ENCODE measurements at regions not wholly inside any gene's neighbourhood (a gene's known extent, or its start where the extent isn't known, plus 50 kb on each side); places are given as distances from the start of the nearest gene placed in this dataset.

- DNase-seq: no peak
Observed at GRCh38 chr4:26021417-26022345, 107.7 kb downstream of the SMIM20 start.

GRCh38 chr4:26022346-26023202 lies 108.6 kb downstream of the SMIM20 start:
- peak; percentile 82 for DNase-seq

- DNase-seq: no peak
Observed at GRCh38 chr4:26023203-26023972, 109.4 kb downstream of the SMIM20 start.

- no peak for DNase-seq
Observed at GRCh38 chr4:26024079-26024478, 110.1 kb downstream of the SMIM20 start.

- DNase-seq: no peak
Observed at GRCh38 chr4:26028133-26028792, 114.2 kb downstream of the SMIM20 start.

GRCh38 chr4:26028793-26029567 lies 115.0 kb downstream of the SMIM20 start:
- DNase-seq: no peak

GRCh38 chr4:26029568-26030131 lies 115.6 kb downstream of the SMIM20 start:
- no peak for DNase-seq

- no peak for DNase-seq
Observed at GRCh38 chr4:26030260-26030667, 116.2 kb downstream of the SMIM20 start.

GRCh38 chr4:26030780-26031179 lies 116.8 kb downstream of the SMIM20 start:
- DNase-seq: no peak

GRCh38 chr4:26031704-26032103 lies 117.7 kb downstream of the SMIM20 start:
- DNase-seq: no peak

- DNase-seq: no peak
Observed at GRCh38 chr4:26032142-26032541, 118.1 kb downstream of the SMIM20 start.

- no peak for DNase-seq
Observed at GRCh38 chr4:26032630-26033317, 118.8 kb downstream of the SMIM20 start.

GRCh38 chr4:26033389-26033788 lies 119.4 kb downstream of the SMIM20 start:
- no peak for DNase-seq

GRCh38 chr4:26034849-26035248 lies 120.8 kb downstream of the SMIM20 start:
- DNase-seq: no peak

GRCh38 chr4:26035921-26036320 lies 121.9 kb downstream of the SMIM20 start:
- no peak for DNase-seq

- DNase-seq: no peak
Observed at GRCh38 chr4:26039639-26040359, 125.8 kb downstream of the SMIM20 start.

GRCh38 chr4:26044524-26044923 lies 130.5 kb downstream of the SMIM20 start:
- DNase-seq: no peak

GRCh38 chr4:26044983-26045382 lies 131.0 kb downstream of the SMIM20 start:
- no peak for DNase-seq

GRCh38 chr4:26047795-26048194 lies 133.8 kb downstream of the SMIM20 start:
- no peak for DNase-seq

GRCh38 chr4:26048378-26048882 lies 134.4 kb downstream of the SMIM20 start:
- DNase-seq: no peak
